ENCODE measurements at regions not wholly inside any gene's neighbourhood (a gene's known extent, or its start where the extent isn't known, plus 50 kb on each side); places are given as distances from the start of the nearest gene placed in this dataset.

- Mint-ChIP-seq H3K27ac (no peak overlapping the region), H3K27me3 (no peaks in the 10 kb centered on the region), H3K4me3 (ENCODE audit: low read depth) (no peak overlapping the region), H3K4me1 (ENCODE audit: low read depth) (peaks cover 2% of the 10 kb centered on the region), H3K36me3 (ENCODE audit: insufficient read depth) (peaks cover 1% of the 10 kb centered on the region), H3K9me3 (ENCODE audit: low read depth) (peaks cover 15% of the 10 kb centered on the region)
- TF ChIP-seq CTCF (IDR thresholded peaks at IDR 0.05; ENCODE audit: unreplicated experiment): no peak
- no peak for DNase-seq (ENCODE audit: low spot score, unreplicated experiment)
These were observed 276.0 kb downstream of the FBXW7 start for GRCh38 chr4:152259866-152260265.

- no peak for TF ChIP-seq CTCF (IDR thresholded peaks at IDR 0.05; ENCODE audit: unreplicated experiment)
- no peak for DNase-seq (ENCODE audit: low spot score, unreplicated experiment)
- Mint-ChIP-seq H3K4me1 (ENCODE audit: low read depth) (peaks cover 2% of the 10 kb centered on the region), H3K4me3 (ENCODE audit: low read depth) (no peak overlapping the region), H3K36me3 (ENCODE audit: insufficient read depth) (peaks cover 1% of the 10 kb centered on the region), H3K27me3 (no peaks in the 10 kb centered on the region), H3K27ac (peak overlapping the region; percentile 50), H3K9me3 (ENCODE audit: low read depth) (peaks cover 15% of the 10 kb centered on the region)
These were observed 276.8 kb downstream of the FBXW7 start for GRCh38 chr4:152258804-152259708.

- DNase-seq (ENCODE audit: low spot score, unreplicated experiment): no peak
- H3K4me3 Mint-ChIP-seq (ENCODE audit: low read depth): no peak overlapping the region
- H3K4me1 Mint-ChIP-seq (ENCODE audit: low read depth): peaks cover 2% of the 10 kb centered on the region
- H3K36me3 Mint-ChIP-seq (ENCODE audit: insufficient read depth): peaks cover 1% of the 10 kb centered on the region
- no peak overlapping the region for H3K27ac Mint-ChIP-seq
- no peak for TF ChIP-seq CTCF (IDR thresholded peaks at IDR 0.05; ENCODE audit: unreplicated experiment)
- no peaks in the 10 kb centered on the region for H3K27me3 Mint-ChIP-seq
- H3K9me3 Mint-ChIP-seq (ENCODE audit: low read depth): peaks cover 15% of the 10 kb centered on the region
These were observed 277.5 kb downstream of the FBXW7 start for GRCh38 chr4:152258391-152258790.

- H3K27me3 Mint-ChIP-seq: no peaks in the 10 kb centered on the region
- peaks cover 1% of the 10 kb centered on the region for H3K36me3 Mint-ChIP-seq (ENCODE audit: insufficient read depth)
- no peak for DNase-seq (ENCODE audit: low spot score, unreplicated experiment)
- H3K9me3 Mint-ChIP-seq (ENCODE audit: low read depth): peaks cover 17% of the 10 kb centered on the region
- no peak overlapping the region for H3K27ac Mint-ChIP-seq
- no peak overlapping the region for H3K4me3 Mint-ChIP-seq (ENCODE audit: low read depth)
- H3K4me1 Mint-ChIP-seq (ENCODE audit: low read depth): peaks cover 2% of the 10 kb centered on the region
- no peak for TF ChIP-seq CTCF (IDR thresholded peaks at IDR 0.05; ENCODE audit: unreplicated experiment)
These were observed 278.3 kb downstream of the FBXW7 start for GRCh38 chr4:152257601-152258066.

- Mint-ChIP-seq H3K36me3 (ENCODE audit: insufficient read depth) (peaks cover 1% of the 10 kb centered on the region), H3K4me1 (ENCODE audit: low read depth) (peaks cover 2% of the 10 kb centered on the region), H3K27me3 (no peaks in the 10 kb centered on the region), H3K9me3 (ENCODE audit: low read depth) (peaks cover 20% of the 10 kb centered on the region), H3K27ac (no peak overlapping the region), H3K4me3 (ENCODE audit: low read depth) (no peak overlapping the region)
- no peak for TF ChIP-seq CTCF (IDR thresholded peaks at IDR 0.05; ENCODE audit: unreplicated experiment)
- DNase-seq (ENCODE audit: low spot score, unreplicated experiment): no peak
These were observed 278.9 kb downstream of the FBXW7 start for GRCh38 chr4:152256996-152257395.

Data from progenitor cell of endocrine pancreas (in vitro differentiated cells).